ENCODE measurements at regions not wholly inside any gene's neighbourhood (a gene's known extent, or its start where the extent isn't known, plus 50 kb on each side); places are given as distances from the start of the nearest gene placed in this dataset.

DNA sequence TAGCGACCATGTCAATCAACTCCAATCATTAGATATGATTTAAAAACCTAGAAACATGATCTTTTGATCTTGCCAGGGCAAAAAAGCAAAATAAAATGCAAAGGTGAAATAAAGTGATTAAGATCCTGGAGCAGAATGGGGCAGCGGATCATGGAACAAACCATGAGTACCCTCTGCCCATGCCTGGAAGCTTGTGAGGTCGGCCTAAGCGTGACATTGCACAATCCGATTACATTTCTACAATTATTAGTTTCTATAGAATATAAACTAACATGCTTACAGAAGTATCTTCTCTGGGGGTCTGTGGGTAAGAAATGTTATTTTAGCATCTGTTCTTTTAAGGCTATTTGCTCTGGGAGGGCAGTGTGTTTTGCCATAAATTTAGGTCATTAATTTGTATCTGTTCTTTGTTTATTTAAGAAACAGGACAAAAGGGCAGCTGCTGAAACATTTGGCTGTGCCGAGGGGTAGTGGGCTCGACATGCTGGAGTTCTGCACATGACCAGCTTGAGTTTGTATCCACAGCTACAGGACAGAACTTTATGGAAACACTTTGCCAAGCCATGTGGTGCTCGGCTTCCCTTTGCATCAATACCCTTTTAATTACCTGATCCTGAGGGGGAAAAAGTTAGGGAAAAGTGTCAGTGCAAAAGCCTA lies 55.9 kb downstream of the ZBTB18 start:
- ATAC-seq (no peak), DNase-seq (no peak)
- intact Hi-C loops (cut with micrococcal nuclease), result no loop called here

DNA sequence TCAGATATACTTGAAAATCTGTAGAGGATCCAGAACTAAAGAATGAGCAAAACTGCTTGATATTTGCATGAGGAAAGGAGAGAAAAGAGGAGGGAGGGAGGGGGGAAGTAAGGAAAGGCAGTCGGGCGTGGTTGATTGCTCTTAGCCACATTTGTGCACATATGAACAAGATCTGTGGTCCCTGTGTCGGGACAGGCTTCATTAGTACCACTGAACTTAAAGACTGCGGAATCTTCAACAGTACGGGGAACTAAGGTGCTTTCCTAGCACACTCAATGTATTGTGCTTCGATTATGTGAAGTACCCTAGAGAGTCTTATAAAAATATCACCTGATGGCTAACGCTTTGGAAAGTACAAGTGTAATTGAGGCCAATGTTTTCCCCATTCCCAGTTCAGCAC lies 59.9 kb downstream of the ZBTB18 start:
- intact Hi-C loops (cut with micrococcal nuclease), result no loop called here
- DNase-seq, result no peak
- ATAC-seq, result no peak

- intact Hi-C loops (cut with micrococcal nuclease), result no loop called here
- DNase-seq (no peak), ATAC-seq (no peak)
These were observed 61.0 kb downstream of the ZBTB18 start for GRCh38 chr1:244112041-244112440.

DNA sequence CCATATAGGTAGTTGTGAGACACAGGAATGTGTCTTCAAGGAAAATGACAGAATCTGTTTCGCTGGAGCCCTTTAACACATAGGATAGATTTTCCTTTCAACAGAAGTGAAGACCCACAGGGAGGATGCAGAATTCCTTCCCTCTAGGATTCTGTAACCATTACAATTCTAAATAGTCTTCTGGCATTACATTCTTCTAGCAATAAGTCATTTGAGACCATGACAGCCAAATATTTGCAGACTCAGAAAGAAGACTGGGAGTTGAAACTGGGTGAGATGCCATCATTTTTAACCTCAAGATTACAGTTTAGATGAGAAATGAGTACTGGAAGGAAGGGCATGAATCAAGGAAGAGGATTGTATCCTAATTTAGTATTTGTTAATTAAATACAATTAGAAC lies 61.6 kb downstream of the ZBTB18 start:
- intact Hi-C loops (cut with micrococcal nuclease), result no loop called here
- ATAC-seq, result no peak

GRCh38 chr1:244113532-244114320 lies 62.6 kb downstream of the ZBTB18 start:
- DNase-seq (no peak), ATAC-seq (no peak)
- intact Hi-C loops (cut with micrococcal nuclease), result no loop called here

More for the DNA sequence above, 61.6 kb downstream of the ZBTB18 start:
- DNase-seq, result no peak

GRCh38 chr1:244114892-244115291 lies 63.8 kb downstream of the ZBTB18 start:
- intact Hi-C loops (cut with micrococcal nuclease), result no loop called here
- ATAC-seq, result no peak
- DNase-seq, result no peak

DNA sequence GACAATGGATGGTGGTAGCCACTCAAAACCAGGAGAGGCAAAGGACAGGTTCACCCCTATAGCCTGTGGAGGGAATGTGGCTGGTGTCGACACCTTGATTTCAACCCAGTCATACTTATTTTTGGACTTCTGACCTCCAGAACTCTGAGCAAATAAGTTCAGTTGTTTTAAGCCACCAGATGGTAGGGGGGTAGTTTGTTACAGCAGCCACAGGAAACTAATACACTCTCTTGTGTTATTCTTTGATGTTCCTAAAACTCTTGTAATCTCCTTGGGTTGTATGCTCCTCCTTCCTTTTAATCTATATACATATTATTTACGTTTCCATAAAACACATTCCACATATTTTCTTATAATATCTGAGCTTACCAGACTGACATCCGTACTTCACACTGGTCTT lies 65.9 kb downstream of the ZBTB18 start:
- intact Hi-C loops (cut with micrococcal nuclease), result no loop called here

GRCh38 chr1:244118109-244118761 lies 67.2 kb downstream of the ZBTB18 start:
- DNase-seq (no peak), ATAC-seq (no peak)
- intact Hi-C loops (cut with micrococcal nuclease), result no loop called here

More for the DNA sequence above, 65.9 kb downstream of the ZBTB18 start:
- DNase-seq, result no peak
- ATAC-seq, result no peak

DNA sequence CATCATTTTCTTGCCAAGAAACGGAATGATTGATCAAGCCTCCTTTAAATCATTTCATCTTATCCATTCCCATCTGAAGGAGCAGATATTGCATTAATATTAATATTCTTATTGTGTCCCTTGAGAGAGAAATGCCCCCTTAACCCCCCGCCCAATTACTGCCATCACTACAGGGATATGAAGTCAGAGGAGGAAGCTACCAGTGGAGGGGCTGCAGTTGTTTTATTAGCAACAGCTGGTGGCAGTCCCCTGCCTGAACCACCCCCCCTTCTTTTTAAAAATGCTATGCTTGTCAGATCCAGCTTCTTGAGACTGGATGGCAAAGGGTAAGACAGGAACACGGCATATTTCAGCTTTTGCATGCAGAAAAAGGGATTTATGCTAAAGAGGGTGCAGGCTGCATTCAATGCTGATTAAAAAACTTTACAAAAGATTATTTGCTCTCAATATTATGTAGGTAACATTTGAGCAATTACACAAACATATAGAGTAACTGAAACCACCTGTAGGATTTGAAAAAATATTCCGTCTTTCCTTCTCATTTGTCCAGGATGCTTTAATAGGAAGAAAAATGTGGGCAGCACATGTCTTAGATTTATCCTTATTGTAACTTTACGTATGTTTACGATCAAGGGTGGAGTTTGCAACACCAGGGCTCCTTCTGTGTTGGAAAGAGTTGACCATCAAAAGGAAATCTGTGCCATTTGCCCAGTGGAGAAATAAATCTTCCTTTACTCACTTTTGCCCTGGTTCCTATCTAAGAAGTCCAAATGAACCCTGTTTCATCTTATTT lies 77.7 kb downstream of the ZBTB18 start:
- intact Hi-C loops (cut with micrococcal nuclease), result no loop called here
- ATAC-seq (no peak), DNase-seq (no peak)

- no peak for DNase-seq
- intact Hi-C loops (cut with micrococcal nuclease), result no loop called here
- no peak for ATAC-seq
These were observed 86.2 kb downstream of the ZBTB18 start for GRCh38 chr1:244137276-244137675.

DNA sequence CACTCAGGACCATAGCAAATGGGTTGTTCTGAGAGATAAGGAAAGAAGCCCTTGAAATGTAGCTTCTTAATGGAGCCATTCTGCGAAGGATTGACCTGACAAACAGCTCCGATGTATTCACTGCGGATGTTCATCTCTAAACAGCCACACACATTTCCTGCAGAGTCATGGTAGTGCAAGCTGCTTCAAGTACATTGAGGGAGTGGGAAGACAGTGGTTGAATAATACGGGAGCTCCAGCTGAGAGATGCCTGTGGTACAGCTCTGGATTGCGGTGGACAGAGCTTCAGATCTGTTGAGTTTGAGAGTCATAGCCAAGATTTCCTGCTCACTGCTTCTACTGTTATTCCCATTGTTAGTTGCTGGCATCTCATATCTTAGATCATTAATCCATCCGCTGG lies 86.6 kb downstream of the ZBTB18 start:
- ATAC-seq (no peak), DNase-seq (no peak)
- intact Hi-C loops (cut with micrococcal nuclease), result no loop called here

GRCh38 chr1:244138399-244138798 lies 87.3 kb downstream of the ZBTB18 start:
- peak; percentile 11 for ATAC-seq
- no peak for DNase-seq
- intact Hi-C loops (cut with micrococcal nuclease), result no loop called here

DNA sequence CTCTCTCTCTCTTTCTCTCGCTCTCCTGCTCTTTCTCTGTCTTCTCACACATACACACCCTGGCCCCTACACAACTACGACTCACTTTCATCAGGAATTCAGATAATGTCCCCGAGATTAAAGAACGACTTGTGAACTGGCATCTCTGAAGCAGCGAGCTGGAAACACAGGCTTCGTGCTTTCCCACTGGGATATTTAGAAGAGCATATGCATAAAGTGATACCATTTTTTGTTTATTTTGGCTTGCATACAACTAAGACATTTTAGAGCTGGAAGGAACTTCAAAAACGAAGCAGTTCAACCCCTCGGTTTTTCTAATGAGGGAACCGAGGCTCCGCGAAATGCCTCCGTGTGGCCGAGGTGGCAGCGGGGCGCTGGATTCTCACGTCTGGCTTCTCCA lies 88.6 kb downstream of the ZBTB18 start:
- ATAC-seq, result no peak
- intact Hi-C loops (cut with micrococcal nuclease), result no loop called here
- no peak for DNase-seq

- intact Hi-C loops (cut with micrococcal nuclease), result no loop called here
- ATAC-seq, result no peak
These were observed 89.3 kb downstream of the ZBTB18 start for GRCh38 chr1:244140420-244140819.

DNA sequence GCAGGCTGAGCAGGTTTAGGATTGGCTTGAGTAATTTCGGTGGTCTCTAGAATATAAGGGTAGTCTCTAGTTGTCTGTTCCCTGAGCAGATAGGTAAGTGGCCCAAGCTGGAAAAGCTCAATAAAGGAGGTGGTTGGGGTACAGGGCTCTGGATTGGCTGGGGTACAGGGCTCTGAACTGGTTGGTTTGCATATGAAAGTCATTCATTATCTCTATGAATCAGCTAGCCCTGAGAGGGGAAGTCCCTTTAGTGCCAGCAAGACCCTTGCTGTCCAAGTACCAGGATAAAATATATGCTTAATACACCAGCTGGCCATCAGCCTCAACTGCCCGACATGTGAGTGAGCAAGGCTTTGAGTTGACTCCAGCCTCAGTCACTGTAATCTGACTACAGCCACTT lies 93.0 kb downstream of the ZBTB18 start:
- intact Hi-C loops (cut with micrococcal nuclease), result no loop called here
- ATAC-seq (no peak), DNase-seq (no peak)

More at GRCh38 chr1:244140420-244140819, 89.3 kb downstream of the ZBTB18 start:
- DNase-seq, result no peak

DNA sequence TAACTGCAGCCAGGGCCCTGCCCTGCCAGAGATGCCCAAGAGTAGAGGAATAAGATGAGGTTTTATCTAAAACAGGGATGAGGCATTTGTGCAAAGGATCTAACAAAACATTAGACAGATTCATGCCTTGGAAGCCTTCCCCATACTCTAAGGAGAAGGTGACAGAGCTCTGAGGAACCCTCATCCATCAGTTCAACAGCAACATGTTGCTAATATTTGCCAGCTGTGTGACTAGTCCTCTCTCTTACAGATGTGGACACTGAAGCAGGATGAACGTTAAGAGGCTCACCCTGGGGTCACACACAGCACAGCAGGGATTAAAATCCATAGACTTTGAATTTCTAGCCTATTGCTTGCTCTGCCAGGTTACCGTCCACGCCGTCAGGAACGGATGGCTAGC lies 99.0 kb downstream of the ZBTB18 start:
- intact Hi-C loops (cut with micrococcal nuclease), result no loop called here
- DNase-seq, result no peak
- no peak for ATAC-seq

GRCh38 chr1:244150665-244151064 lies 99.6 kb downstream of the ZBTB18 start:
- intact Hi-C loops (cut with micrococcal nuclease), result no loop called here
- no peak for DNase-seq
- no peak for ATAC-seq

DNA sequence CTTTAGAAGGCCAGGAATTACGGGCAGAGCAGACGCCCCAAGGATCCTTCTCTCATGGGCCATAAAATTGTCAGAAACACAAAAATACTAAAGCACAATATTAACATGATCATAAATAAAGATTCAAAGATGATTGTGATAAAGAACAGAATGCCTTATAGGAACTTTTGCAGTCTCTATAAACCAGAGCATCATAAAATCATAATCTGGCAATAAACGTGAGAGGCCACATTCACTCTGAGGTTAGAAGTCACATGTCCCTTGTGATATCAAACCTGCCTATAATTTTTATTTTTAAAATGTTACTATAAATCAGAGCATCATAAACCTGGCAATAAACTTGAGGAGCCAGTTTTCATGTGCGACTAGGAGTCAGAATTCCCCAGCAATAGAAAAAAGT lies 100.5 kb downstream of the ZBTB18 start:
- no peak for ATAC-seq
- intact Hi-C loops (cut with micrococcal nuclease), result no loop called here
- no peak for DNase-seq

- intact Hi-C loops (cut with micrococcal nuclease), result no loop called here
- ATAC-seq, result no peak
These were observed 103.4 kb downstream of the ZBTB18 start for GRCh38 chr1:244154508-244154871.

More at GRCh38 chr1:244154508-244154871, 103.4 kb downstream of the ZBTB18 start:
- DNase-seq, result no peak
